IPS-18a (cell line): ENCODE measurements at regions not wholly inside any gene's neighbourhood (a gene's known extent, or its start where the extent isn't known, plus 50 kb on each side); places are given as distances from the start of the nearest gene placed in this dataset.

Experiments
- H3K27ac ChIP-seq: one replicate; pipeline ENCODE4 v1.5.1; 2013; ENCODE audit warnings: low read length
- H3K27me3 ChIP-seq: one replicate; pipeline ENCODE4 v1.6.1; 2013; ENCODE audit warnings: mild to moderate bottlenecking, low read length; ENCODE audit not compliant: control insufficient read depth, insufficient read depth
- H3K36me3 ChIP-seq: one replicate; pipeline ENCODE4 v1.6.1; 2013; ENCODE audit warnings: low read depth, low read length; ENCODE audit not compliant: control insufficient read depth
- H3K4me1 ChIP-seq: one replicate; pipeline ENCODE4 v1.6.1; 2013; ENCODE audit warnings: low read depth, low read length; ENCODE audit not compliant: control insufficient read depth
- H3K4me3 ChIP-seq: one replicate; pipeline ENCODE4 v1.5.1; 2013; ENCODE audit warnings: low read length
- H3K9ac ChIP-seq: one replicate; pipeline ENCODE4 v1.6.1; 2013; ENCODE audit warnings: mild to moderate bottlenecking, low read length, moderate library complexity
- H3K9me3 ChIP-seq: one replicate; pipeline ENCODE4 v1.6.1; 2013; ENCODE audit warnings: low read depth, low read length; ENCODE audit not compliant: control insufficient read depth

GRCh38 chr12:46682148-46682547, 143.6 kb downstream of the SLC38A4 start:
- H3K4me1 ChIP-seq: peaks cover 16% of the 10 kb centered on the region
- H3K9me3 ChIP-seq: no peaks in the 10 kb centered on the region

GRCh38 chr12:46680506-46680905, 145.3 kb downstream of the SLC38A4 start:
- Histone ChIP-seq H3K4me1 (peaks cover 20% of the 10 kb centered on the region), H3K27ac (no peak overlapping the region), H3K36me3 (no peaks in the 10 kb centered on the region)

More at GRCh38 chr12:46682148-46682547, 143.6 kb downstream of the SLC38A4 start:
- no peak overlapping the region for H3K27ac ChIP-seq
- no peaks in the 10 kb centered on the region for H3K36me3 ChIP-seq
- no peak overlapping the region for H3K4me3 ChIP-seq
- no peak overlapping the region for H3K9ac ChIP-seq
- H3K27me3 ChIP-seq: no peaks in the 10 kb centered on the region

GRCh38 chr12:46679754-46680153, 146.0 kb downstream of the SLC38A4 start:
- Histone ChIP-seq H3K9ac (no peak overlapping the region), H3K36me3 (no peaks in the 10 kb centered on the region), H3K9me3 (no peaks in the 10 kb centered on the region), H3K27me3 (no peaks in the 10 kb centered on the region), H3K27ac (no peak overlapping the region), H3K4me3 (no peak overlapping the region), H3K4me1 (peaks cover 24% of the 10 kb centered on the region)

More at GRCh38 chr12:46680506-46680905, 145.3 kb downstream of the SLC38A4 start:
- H3K27me3 ChIP-seq: no peaks in the 10 kb centered on the region
- no peaks in the 10 kb centered on the region for H3K9me3 ChIP-seq
- H3K4me3 ChIP-seq: no peak overlapping the region
- H3K9ac ChIP-seq: no peak overlapping the region

DNA sequence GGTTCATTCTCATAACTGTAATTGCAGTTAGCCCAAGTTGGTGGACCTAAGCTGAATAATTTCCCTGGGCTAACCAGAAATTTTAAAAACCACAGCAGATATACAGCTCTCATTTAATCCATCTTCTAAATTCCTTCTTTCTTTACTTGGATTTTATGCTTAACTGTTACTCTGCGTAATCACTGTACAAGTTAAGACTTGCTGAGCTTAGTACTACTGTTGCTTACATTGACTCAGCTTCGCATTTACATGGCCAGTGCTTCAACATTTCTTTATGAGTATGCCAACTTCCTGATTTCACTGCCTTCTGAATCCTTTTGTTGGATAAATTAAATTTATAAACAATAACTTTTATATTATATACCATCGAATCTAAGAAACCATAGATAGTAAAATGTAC, 147.4 kb downstream of the SLC38A4 start:
- Histone ChIP-seq H3K27me3 (no peaks in the 10 kb centered on the region), H3K9me3 (no peaks in the 10 kb centered on the region), H3K4me1 (peaks cover 27% of the 10 kb centered on the region), H3K4me3 (no peak overlapping the region), H3K27ac (no peak overlapping the region), H3K36me3 (no peaks in the 10 kb centered on the region), H3K9ac (no peak overlapping the region)

DNA sequence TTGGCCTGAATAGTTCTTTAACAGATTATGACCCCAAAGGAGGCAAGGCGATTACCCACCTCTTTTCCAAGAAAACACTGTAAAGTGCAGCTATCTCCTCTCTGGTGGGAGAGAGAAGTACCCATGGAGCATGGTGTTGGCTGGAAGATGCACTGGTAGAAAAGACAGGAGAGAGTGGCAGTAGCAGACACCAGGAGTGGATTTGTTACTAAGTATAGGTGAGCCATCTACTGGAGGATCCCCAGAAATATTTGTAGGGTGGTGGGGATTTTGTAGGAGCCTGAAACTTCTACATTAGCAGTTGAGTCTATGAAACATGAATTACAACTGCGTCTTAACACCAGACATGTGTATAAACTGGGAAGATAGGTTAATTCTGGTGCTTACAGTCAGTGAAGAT, 148.0 kb downstream of the SLC38A4 start:
- H3K9ac ChIP-seq: no peak overlapping the region
- no peak overlapping the region for H3K4me3 ChIP-seq
- peaks cover 27% of the 10 kb centered on the region for H3K4me1 ChIP-seq
- no peaks in the 10 kb centered on the region for H3K27me3 ChIP-seq
- H3K9me3 ChIP-seq: no peaks in the 10 kb centered on the region
- H3K36me3 ChIP-seq: no peaks in the 10 kb centered on the region
- H3K27ac ChIP-seq: no peak overlapping the region

GRCh38 chr12:46676797-46677520, 148.8 kb downstream of the SLC38A4 start:
- peaks cover 27% of the 10 kb centered on the region for H3K4me1 ChIP-seq
- no peak overlapping the region for H3K9ac ChIP-seq
- H3K4me3 ChIP-seq: no peak overlapping the region
- no peaks in the 10 kb centered on the region for H3K27me3 ChIP-seq
- no peaks in the 10 kb centered on the region for H3K36me3 ChIP-seq
- H3K27ac ChIP-seq: no peak overlapping the region
- H3K9me3 ChIP-seq: no peaks in the 10 kb centered on the region

GRCh38 chr12:46676396-46676795, 149.4 kb downstream of the SLC38A4 start:
- H3K9ac ChIP-seq: no peak overlapping the region
- no peaks in the 10 kb centered on the region for H3K9me3 ChIP-seq
- no peak overlapping the region for H3K4me3 ChIP-seq
- no peak overlapping the region for H3K27ac ChIP-seq
- peaks cover 27% of the 10 kb centered on the region for H3K4me1 ChIP-seq
- no peaks in the 10 kb centered on the region for H3K27me3 ChIP-seq
- no peaks in the 10 kb centered on the region for H3K36me3 ChIP-seq

DNA sequence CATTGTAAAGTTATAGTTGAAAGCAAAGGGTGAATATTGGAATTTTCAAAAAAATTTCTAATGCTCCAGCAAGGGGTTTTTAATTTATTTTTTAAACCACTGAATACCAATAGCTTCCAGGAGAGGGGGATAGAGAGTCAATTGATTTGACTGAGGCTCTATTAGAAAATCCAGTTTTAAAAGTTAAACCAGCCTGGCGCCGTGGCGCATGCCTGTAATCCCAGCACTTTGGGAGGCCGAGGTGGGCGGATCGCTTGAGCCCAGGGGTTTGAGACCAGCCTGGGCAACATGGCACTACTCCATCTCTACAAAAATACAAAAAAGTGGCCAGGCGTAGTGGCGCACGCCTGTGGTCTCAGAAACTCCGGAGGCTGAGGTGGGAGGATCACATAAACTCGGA, 150.1 kb downstream of the SLC38A4 start:
- Histone ChIP-seq H3K27me3 (no peaks in the 10 kb centered on the region), H3K27ac (no peak overlapping the region), H3K36me3 (no peaks in the 10 kb centered on the region), H3K9ac (no peak overlapping the region), H3K4me3 (no peak overlapping the region), H3K4me1 (peaks cover 26% of the 10 kb centered on the region), H3K9me3 (no peaks in the 10 kb centered on the region)

DNA sequence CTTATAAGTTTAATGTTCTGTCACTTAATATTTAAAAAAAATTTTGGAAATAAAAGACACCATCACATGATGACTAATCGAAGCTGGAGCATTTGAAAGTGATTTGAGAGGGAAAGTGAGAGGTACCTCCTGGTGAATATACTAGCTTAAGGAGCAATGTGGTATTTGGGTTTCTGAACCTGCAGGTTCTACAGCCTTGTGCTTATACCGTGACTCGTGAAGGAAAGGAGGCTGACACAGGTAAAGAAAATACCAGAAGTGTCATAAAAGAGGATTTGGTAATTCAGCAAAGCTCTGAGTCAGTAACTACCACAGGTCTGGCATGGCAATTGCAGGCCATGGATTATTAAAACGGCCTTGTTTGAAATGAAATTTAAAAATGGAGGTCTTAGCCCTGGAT, 151.0 kb downstream of the SLC38A4 start:
- peaks cover 25% of the 10 kb centered on the region for H3K4me1 ChIP-seq
- H3K27ac ChIP-seq: no peak overlapping the region
- H3K27me3 ChIP-seq: no peaks in the 10 kb centered on the region
- H3K9me3 ChIP-seq: no peaks in the 10 kb centered on the region
- H3K4me3 ChIP-seq: no peak overlapping the region
- H3K9ac ChIP-seq: no peak overlapping the region
- H3K36me3 ChIP-seq: no peaks in the 10 kb centered on the region

GRCh38 chr12:46674129-46674528, 151.7 kb downstream of the SLC38A4 start:
- no peak overlapping the region for H3K9ac ChIP-seq
- no peak overlapping the region for H3K4me3 ChIP-seq
- no peak overlapping the region for H3K27ac ChIP-seq
- H3K27me3 ChIP-seq: no peaks in the 10 kb centered on the region
- no peaks in the 10 kb centered on the region for H3K9me3 ChIP-seq
- no peaks in the 10 kb centered on the region for H3K36me3 ChIP-seq
- H3K4me1 ChIP-seq: peaks cover 30% of the 10 kb centered on the region

DNA sequence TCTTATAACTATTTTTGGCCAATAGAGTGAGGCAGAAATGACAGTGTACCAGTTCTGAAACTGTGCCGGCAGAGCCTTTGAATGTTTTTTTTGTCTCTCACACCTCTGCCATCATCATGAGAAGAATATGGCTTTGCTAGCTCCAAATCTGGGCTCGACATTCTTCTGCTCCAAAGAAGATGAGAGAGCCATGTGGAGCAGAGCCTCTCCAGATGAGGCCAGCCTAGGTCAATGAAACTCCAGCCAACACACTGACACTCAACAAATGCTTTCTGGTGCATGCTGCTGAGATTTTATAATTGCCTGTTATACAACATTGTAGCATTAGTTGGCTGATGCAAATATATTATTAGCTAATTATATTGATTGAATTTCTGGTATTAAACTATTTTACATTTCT, 154.7 kb downstream of the SLC38A4 start:
- Histone ChIP-seq H3K4me1 (peaks cover 22% of the 10 kb centered on the region), H3K9ac (no peak overlapping the region), H3K9me3 (no peaks in the 10 kb centered on the region), H3K4me3 (no peak overlapping the region), H3K27me3 (no peaks in the 10 kb centered on the region), H3K27ac (no peak overlapping the region), H3K36me3 (no peaks in the 10 kb centered on the region)

GRCh38 chr12:46670636-46671035, 155.2 kb downstream of the SLC38A4 start:
- peaks cover 22% of the 10 kb centered on the region for H3K4me1 ChIP-seq
- H3K36me3 ChIP-seq: no peaks in the 10 kb centered on the region
- H3K9me3 ChIP-seq: no peaks in the 10 kb centered on the region
- H3K9ac ChIP-seq: peak overlapping the region; percentile 6
- H3K4me3 ChIP-seq: no peak overlapping the region
- H3K27me3 ChIP-seq: no peaks in the 10 kb centered on the region
- H3K27ac ChIP-seq: no peak overlapping the region
